ENCODE measurements at regions not wholly inside any gene's neighbourhood (a gene's known extent, or its start where the extent isn't known, plus 50 kb on each side); places are given as distances from the start of the nearest gene placed in this dataset.

DNA sequence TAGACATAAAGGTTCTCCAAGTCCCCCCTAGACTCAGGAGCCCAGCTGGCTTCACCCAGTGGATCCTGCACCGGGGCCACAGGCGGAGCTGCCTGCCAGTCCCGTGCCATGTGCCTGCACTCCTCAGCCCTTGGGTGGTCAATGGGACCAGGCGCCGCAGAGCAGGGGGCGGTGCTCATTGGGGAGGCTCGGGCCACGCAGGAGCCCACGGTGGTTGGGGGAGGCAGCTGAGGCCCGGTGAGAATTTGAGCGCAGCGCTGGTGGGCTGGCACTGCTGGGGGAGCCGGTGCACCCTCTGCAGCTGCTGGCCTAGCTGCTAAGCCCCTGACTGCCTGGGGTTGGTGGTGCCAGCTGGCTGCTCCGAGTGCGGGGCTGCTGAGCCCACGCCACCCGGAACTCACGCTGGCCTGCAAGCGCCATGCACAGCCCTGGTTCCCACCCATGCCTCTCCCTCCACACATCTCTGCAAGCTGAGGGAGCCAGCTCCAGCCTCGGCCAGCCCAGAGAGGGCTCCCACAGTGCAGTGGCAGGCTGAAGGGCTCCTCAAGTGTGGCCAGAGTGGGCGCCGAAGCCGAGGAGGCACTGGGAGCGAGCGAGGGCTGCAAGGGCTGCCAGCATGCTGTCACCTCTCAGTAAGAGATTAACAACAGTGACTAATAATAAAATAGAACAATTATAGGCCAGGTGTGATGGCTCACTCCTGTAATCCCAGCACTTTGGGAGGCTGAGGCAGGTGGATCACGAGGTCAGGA lies 65.9 kb downstream of the SPATA31D1 start:
- TF ChIP-seq, protein P1, sequence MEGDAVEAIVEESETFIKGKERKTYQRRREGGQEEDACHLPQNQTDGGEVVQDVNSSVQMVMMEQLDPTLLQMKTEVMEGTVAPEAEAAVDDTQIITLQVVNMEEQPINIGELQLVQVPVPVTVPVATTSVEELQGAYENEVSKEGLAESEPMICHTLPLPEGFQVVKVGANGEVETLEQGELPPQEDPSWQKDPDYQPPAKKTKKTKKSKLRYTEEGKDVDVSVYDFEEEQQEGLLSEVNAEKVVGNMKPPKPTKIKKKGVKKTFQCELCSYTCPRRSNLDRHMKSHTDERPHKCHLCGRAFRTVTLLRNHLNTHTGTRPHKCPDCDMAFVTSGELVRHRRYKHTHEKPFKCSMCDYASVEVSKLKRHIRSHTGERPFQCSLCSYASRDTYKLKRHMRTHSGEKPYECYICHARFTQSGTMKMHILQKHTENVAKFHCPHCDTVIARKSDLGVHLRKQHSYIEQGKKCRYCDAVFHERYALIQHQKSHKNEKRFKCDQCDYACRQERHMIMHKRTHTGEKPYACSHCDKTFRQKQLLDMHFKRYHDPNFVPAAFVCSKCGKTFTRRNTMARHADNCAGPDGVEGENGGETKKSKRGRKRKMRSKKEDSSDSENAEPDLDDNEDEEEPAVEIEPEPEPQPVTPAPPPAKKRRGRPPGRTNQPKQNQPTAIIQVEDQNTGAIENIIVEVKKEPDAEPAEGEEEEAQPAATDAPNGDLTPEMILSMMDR (conservative IDR thresholded peaks at IDR 0.05 in 1 of 2, IDR thresholded peaks at IDR 0.05 in 1 of 2; ENCODE audit: low read depth in 1 of 2, low read length in 2 of 2), result no peak
- TF ChIP-seq EZH2 (IDR thresholded peaks at IDR 0.05; ENCODE audit: low read length, missing control alignments), result no peak
